ENCODE measurements at regions not wholly inside any gene's neighbourhood (a gene's known extent, or its start where the extent isn't known, plus 50 kb on each side); places are given as distances from the start of the nearest gene placed in this dataset.
A peak's percentile ranks its signal among the peaks of the same experiment; 100 is the strongest.

DNA sequence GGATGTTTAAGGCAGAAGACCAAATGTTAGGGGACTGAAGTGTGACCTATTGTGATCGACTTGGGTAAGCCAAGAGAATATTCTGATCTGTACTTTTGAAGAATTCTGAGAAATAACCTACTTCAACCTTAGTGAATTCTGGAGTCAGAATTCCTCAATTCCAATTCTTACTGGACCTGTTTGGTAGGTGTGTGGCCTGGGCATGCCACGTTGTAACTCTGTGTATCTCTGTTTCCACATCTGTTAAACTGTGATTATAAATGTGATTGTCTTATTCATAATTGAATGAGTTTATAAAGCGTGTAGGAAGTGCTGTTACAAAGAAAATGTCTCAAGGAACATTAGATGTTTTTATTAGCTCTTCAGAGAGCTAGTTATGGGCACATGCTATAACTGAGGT, 64.5 kb downstream of the TUSC1 start:
- no peaks in the 10 kb centered on the region for H3K4me1 ChIP-seq (ENCODE audit: control insufficient read depth in 2 of 2, insufficient read depth in 2 of 2, low read length in 1 of 2)
- H3K36me3 ChIP-seq (ENCODE audit: control insufficient read depth in 2 of 2, insufficient read depth in 2 of 2, low read length in 1 of 2), result no peaks in the 10 kb centered on the region
- H3K27me3 ChIP-seq (ENCODE audit: control insufficient read depth in 1 of 2, insufficient read depth in 2 of 2, low read length in 2 of 2), result no peaks in the 10 kb centered on the region
- H3K4me3 ChIP-seq (ENCODE audit: low read depth in 1 of 2, low read length in 2 of 2), result no peak overlapping the region
- H3K27ac ChIP-seq (ENCODE audit: low read depth in 2 of 2, low read length in 1 of 2), result no peak overlapping the region
- WGBS, 2 donors, result 38 to 41% methylated on average over 3 of the region's 3 CpGs
- no peaks in the 10 kb centered on the region for H3K9me3 ChIP-seq (ENCODE audit: control insufficient read depth in 2 of 2, insufficient read depth in 1 of 2, low read depth in 1 of 2, low read length in 1 of 2)

DNA sequence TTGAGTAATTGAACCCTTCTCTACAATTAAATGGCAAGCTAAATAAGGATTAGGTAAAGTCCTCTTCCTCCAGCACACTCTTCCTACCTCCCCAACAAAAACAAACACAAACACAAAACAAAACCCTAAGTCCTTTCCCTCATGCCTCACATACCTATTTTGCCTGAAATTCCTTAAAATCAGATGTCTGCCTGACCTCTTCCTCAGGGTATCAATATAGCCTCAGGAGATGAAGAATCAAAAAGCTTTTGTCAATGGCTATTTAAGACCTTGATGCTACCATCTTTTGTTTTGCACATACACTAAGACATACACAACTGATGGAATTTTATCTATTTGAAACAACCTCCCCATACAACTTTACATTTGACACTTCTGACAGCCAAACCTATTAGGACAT, 75.1 kb downstream of the TUSC1 start:
- H3K4me1 ChIP-seq (ENCODE audit: control insufficient read depth in 2 of 2, insufficient read depth in 2 of 2, low read length in 1 of 2), result no peaks in the 10 kb centered on the region
- no peaks in the 10 kb centered on the region for H3K36me3 ChIP-seq (ENCODE audit: control insufficient read depth in 2 of 2, insufficient read depth in 2 of 2, low read length in 1 of 2)
- no peaks in the 10 kb centered on the region for H3K9me3 ChIP-seq (ENCODE audit: control insufficient read depth in 2 of 2, insufficient read depth in 1 of 2, low read depth in 1 of 2, low read length in 1 of 2)
- H3K27me3 ChIP-seq (ENCODE audit: control insufficient read depth in 1 of 2, insufficient read depth in 2 of 2, low read length in 2 of 2), result no peaks in the 10 kb centered on the region
- H3K27ac ChIP-seq (ENCODE audit: low read depth in 2 of 2, low read length in 1 of 2), result no peak overlapping the region
- no peak overlapping the region for H3K4me3 ChIP-seq (ENCODE audit: low read depth in 1 of 2, low read length in 2 of 2)

DNA sequence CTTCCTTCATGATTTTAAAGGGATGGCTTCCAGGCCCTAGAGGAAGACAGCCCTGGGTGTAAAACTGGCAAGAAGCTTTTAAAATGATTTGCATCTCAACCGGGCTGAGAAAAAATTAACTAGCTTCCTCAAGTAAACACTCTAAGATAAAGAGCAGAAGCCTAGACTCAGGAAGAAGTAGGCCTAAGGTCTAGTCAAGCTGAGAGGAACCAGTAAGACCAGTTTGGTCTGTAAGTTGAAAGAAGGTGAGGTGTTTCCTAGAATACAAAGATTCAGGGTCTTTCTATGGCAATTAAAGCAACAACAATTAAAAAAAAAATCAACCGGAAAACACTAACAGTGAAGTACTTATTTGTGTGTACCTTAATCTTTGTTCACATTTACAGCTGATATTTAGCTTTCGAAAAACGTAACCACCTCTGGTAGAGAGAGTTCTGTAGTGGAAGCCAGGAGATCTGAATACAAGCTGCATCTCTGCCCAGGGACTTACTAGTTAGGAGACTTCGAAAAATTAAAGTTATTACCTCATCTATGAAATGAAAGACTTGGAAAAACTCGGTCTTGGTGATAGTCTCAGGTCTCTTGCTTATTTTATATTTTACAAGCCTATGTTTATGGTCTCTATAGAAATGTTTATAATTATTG, 75.7 kb downstream of the TUSC1 start:
- Histone ChIP-seq H3K27me3 (ENCODE audit: control insufficient read depth in 1 of 2, insufficient read depth in 2 of 2, low read length in 2 of 2) (no peaks in the 10 kb centered on the region), H3K4me3 (ENCODE audit: low read depth in 1 of 2, low read length in 2 of 2) (no peak overlapping the region), H3K9me3 (ENCODE audit: control insufficient read depth in 2 of 2, insufficient read depth in 1 of 2, low read depth in 1 of 2, low read length in 1 of 2) (no peaks in the 10 kb centered on the region), H3K27ac (ENCODE audit: low read depth in 2 of 2, low read length in 1 of 2) (peak overlapping the region in 1 of 2 donors; percentile 41), H3K4me1 (ENCODE audit: control insufficient read depth in 2 of 2, insufficient read depth in 2 of 2, low read length in 1 of 2) (no peaks in the 10 kb centered on the region), H3K36me3 (ENCODE audit: control insufficient read depth in 2 of 2, insufficient read depth in 2 of 2, low read length in 1 of 2) (no peaks in the 10 kb centered on the region)
- 55 to 65% methylated on average over 6 of the region's 6 CpGs for WGBS, 2 donors

DNA sequence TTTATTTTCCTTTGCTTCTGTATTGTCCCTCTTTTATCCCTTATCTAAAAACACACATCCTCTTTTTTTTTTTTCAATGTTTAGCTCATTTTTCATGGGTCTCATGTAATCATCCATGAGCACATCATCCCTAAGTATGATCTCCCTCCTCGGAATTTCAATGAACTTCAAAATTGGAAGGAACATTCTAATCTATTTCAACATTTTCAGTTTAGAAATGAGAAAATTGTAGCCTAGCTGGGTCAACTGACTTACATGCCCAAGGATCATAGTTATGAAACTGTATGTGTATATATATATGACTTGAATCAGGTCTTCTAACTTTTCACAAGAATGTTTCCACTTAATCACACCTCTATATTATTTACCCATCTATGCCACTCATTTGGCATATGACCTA, 77.7 kb downstream of the TUSC1 start:
- Histone ChIP-seq H3K27ac (ENCODE audit: low read depth in 2 of 2, low read length in 1 of 2) (no peak overlapping the region), H3K27me3 (ENCODE audit: control insufficient read depth in 1 of 2, insufficient read depth in 2 of 2, low read length in 2 of 2) (no peaks in the 10 kb centered on the region), H3K4me3 (ENCODE audit: low read depth in 1 of 2, low read length in 2 of 2) (no peak overlapping the region), H3K36me3 (ENCODE audit: control insufficient read depth in 2 of 2, insufficient read depth in 2 of 2, low read length in 1 of 2) (no peaks in the 10 kb centered on the region), H3K4me1 (ENCODE audit: control insufficient read depth in 2 of 2, insufficient read depth in 2 of 2, low read length in 1 of 2) (no peaks in the 10 kb centered on the region), H3K9me3 (ENCODE audit: control insufficient read depth in 2 of 2, insufficient read depth in 1 of 2, low read depth in 1 of 2, low read length in 1 of 2) (no peaks in the 10 kb centered on the region)
- 73 to 75% methylated on average over 1 of the region's 1 CpG for WGBS, 2 donors

DNA sequence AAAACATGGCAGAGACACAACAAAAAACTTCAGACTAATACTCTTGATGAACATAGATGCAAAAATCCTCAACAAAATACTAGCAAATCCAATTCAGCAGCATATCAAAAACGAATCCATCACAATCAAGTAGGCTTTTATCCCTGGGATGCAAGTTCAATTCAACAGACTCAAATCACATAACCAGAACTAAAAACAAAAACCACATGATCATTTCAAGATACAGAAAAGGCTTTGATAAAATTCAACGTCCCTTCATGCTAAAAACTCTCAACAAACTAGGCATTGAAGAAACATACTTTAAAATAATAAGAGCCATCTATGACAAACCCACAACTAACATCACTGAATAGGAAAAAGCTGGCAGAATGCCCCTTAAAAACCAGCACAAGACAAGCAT, 93.6 kb downstream of the TUSC1 start:
- Histone ChIP-seq H3K27ac (ENCODE audit: low read depth in 2 of 2, low read length in 1 of 2) (no peak overlapping the region), H3K36me3 (ENCODE audit: control insufficient read depth in 2 of 2, insufficient read depth in 2 of 2, low read length in 1 of 2) (no peaks in the 10 kb centered on the region), H3K4me3 (ENCODE audit: low read depth in 1 of 2, low read length in 2 of 2) (no peak overlapping the region), H3K27me3 (ENCODE audit: control insufficient read depth in 1 of 2, insufficient read depth in 2 of 2, low read length in 2 of 2) (no peaks in the 10 kb centered on the region), H3K4me1 (ENCODE audit: control insufficient read depth in 2 of 2, insufficient read depth in 2 of 2, low read length in 1 of 2) (no peaks in the 10 kb centered on the region), H3K9me3 (ENCODE audit: control insufficient read depth in 2 of 2, insufficient read depth in 1 of 2, low read depth in 1 of 2, low read length in 1 of 2) (no peaks in the 10 kb centered on the region)
- WGBS, 2 donors, result 52 to 53% methylated on average over 2 of the region's 2 CpGs

DNA sequence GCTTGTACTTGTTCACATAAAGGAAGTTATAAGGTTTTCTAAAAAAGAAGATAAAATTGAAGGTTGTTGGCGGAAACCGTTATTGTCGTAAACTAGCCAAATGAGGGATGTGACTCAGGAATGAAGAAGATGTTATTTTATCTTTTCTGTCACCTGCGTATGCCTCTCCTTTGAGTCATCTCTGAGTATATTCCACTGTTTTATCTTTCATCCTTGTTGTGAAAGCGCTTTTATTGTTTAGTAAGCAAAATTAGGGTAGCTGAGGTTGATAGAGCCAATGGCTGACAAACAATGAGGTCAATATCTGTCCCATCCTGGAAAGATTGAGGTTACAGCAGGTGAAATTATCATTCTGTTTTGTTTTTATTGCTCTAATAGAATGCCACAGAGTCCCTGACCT, 105.0 kb downstream of the TUSC1 start:
- H3K4me3 ChIP-seq (ENCODE audit: low read depth in 1 of 2, low read length in 2 of 2), result no peak overlapping the region
- no peaks in the 10 kb centered on the region for H3K4me1 ChIP-seq (ENCODE audit: control insufficient read depth in 2 of 2, insufficient read depth in 2 of 2, low read length in 1 of 2)
- no peaks in the 10 kb centered on the region for H3K9me3 ChIP-seq (ENCODE audit: control insufficient read depth in 2 of 2, insufficient read depth in 1 of 2, low read depth in 1 of 2, low read length in 1 of 2)
- H3K36me3 ChIP-seq (ENCODE audit: control insufficient read depth in 2 of 2, insufficient read depth in 2 of 2, low read length in 1 of 2), result no peaks in the 10 kb centered on the region
- WGBS, 2 donors, result 89% methylated on average over 5 of the region's 5 CpGs
- H3K27ac ChIP-seq (ENCODE audit: low read depth in 2 of 2, low read length in 1 of 2), result no peak overlapping the region
- H3K27me3 ChIP-seq (ENCODE audit: control insufficient read depth in 1 of 2, insufficient read depth in 2 of 2, low read length in 2 of 2), result no peaks in the 10 kb centered on the region

DNA sequence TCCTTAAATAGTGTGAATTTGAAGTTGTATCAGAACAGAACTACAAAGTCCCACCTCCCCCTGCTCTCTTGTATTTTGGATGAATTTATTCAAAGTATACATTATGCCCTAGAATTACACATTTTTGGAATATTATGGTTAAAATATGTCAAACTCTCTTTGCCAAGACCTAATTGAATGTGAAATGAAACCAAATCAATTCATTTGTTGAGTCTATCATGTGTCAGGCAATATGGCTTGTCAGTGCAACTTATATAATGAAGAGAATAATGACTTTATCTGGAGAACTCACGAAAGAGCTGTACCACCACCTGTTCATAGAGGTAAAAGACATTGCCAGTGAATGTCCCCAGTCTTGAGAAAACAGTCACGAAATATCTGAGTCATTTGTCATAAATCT, 106.8 kb downstream of the TUSC1 start:
- H3K36me3 ChIP-seq (ENCODE audit: control insufficient read depth in 2 of 2, insufficient read depth in 2 of 2, low read length in 1 of 2), result no peaks in the 10 kb centered on the region
- H3K4me3 ChIP-seq (ENCODE audit: low read depth in 1 of 2, low read length in 2 of 2), result no peak overlapping the region
- no peak overlapping the region for H3K27ac ChIP-seq (ENCODE audit: low read depth in 2 of 2, low read length in 1 of 2)
- no peaks in the 10 kb centered on the region for H3K9me3 ChIP-seq (ENCODE audit: control insufficient read depth in 2 of 2, insufficient read depth in 1 of 2, low read depth in 1 of 2, low read length in 1 of 2)
- no peaks in the 10 kb centered on the region for H3K27me3 ChIP-seq (ENCODE audit: control insufficient read depth in 1 of 2, insufficient read depth in 2 of 2, low read length in 2 of 2)
- WGBS, 2 donors, result 69 to 73% methylated on average over 2 of the region's 2 CpGs
- no peaks in the 10 kb centered on the region for H3K4me1 ChIP-seq (ENCODE audit: control insufficient read depth in 2 of 2, insufficient read depth in 2 of 2, low read length in 1 of 2)

DNA sequence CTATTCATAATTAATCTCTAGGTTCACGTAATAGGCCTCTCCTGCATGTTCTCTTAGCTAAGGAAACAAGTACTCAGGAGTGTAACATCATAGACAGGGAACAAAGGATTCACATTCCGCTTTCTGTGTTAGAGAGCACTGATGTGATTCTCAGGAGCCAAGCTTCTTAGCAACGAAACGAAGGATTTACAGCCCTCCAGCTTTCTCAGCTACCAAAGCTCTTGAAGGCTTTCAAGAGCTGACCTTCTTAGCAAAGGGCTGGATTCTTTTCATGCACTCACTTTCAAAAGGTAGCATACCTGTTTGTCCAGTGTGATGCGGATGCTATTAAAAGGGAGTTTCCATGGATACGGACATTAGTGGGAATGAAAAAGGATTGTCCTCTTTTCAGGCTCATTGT, 107.4 kb downstream of the TUSC1 start:
- WGBS, 2 donors, result 56 to 59% methylated on average over 6 of the region's 6 CpGs
- Histone ChIP-seq H3K36me3 (ENCODE audit: control insufficient read depth in 2 of 2, insufficient read depth in 2 of 2, low read length in 1 of 2) (no peaks in the 10 kb centered on the region), H3K9me3 (ENCODE audit: control insufficient read depth in 2 of 2, insufficient read depth in 1 of 2, low read depth in 1 of 2, low read length in 1 of 2) (no peaks in the 10 kb centered on the region), H3K27me3 (ENCODE audit: control insufficient read depth in 1 of 2, insufficient read depth in 2 of 2, low read length in 2 of 2) (no peaks in the 10 kb centered on the region), H3K4me3 (ENCODE audit: low read depth in 1 of 2, low read length in 2 of 2) (no peak overlapping the region), H3K4me1 (ENCODE audit: control insufficient read depth in 2 of 2, insufficient read depth in 2 of 2, low read length in 1 of 2) (no peaks in the 10 kb centered on the region), H3K27ac (ENCODE audit: low read depth in 2 of 2, low read length in 1 of 2) (no peak overlapping the region)

DNA sequence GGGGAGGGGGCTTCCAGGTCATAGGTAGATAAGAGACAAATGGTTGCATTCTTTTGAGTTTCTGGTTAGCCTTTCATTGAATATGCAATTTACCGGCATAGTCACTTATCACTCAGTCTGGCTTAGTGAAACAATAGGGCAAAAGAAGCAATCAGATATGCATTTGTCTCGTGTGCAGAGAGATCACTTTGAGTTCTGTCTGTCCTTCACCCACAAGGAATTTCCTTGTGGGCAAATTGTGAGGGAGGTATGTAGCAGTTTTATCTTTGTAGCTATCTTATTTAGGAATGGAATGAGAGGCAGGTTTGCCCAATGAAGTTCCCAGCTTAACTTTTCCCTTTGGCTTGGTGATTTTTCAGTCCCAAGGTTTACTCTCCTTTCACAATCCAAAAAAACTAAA, 116.1 kb downstream of the TUSC1 start:
- no peak overlapping the region for H3K27ac ChIP-seq (ENCODE audit: low read depth in 2 of 2, low read length in 1 of 2)
- no peaks in the 10 kb centered on the region for H3K27me3 ChIP-seq (ENCODE audit: control insufficient read depth in 1 of 2, insufficient read depth in 2 of 2, low read length in 2 of 2)
- WGBS, 2 donors, result 53 to 54% methylated on average over 2 of the region's 2 CpGs
- H3K4me3 ChIP-seq (ENCODE audit: low read depth in 1 of 2, low read length in 2 of 2), result no peak overlapping the region
- H3K4me1 ChIP-seq (ENCODE audit: control insufficient read depth in 2 of 2, insufficient read depth in 2 of 2, low read length in 1 of 2), result no peaks in the 10 kb centered on the region
- H3K9me3 ChIP-seq (ENCODE audit: control insufficient read depth in 2 of 2, insufficient read depth in 1 of 2, low read depth in 1 of 2, low read length in 1 of 2), result peaks cover 0 to 4% of the 10 kb centered on the region in 2 donors
- no peaks in the 10 kb centered on the region for H3K36me3 ChIP-seq (ENCODE audit: control insufficient read depth in 2 of 2, insufficient read depth in 2 of 2, low read length in 1 of 2)

DNA sequence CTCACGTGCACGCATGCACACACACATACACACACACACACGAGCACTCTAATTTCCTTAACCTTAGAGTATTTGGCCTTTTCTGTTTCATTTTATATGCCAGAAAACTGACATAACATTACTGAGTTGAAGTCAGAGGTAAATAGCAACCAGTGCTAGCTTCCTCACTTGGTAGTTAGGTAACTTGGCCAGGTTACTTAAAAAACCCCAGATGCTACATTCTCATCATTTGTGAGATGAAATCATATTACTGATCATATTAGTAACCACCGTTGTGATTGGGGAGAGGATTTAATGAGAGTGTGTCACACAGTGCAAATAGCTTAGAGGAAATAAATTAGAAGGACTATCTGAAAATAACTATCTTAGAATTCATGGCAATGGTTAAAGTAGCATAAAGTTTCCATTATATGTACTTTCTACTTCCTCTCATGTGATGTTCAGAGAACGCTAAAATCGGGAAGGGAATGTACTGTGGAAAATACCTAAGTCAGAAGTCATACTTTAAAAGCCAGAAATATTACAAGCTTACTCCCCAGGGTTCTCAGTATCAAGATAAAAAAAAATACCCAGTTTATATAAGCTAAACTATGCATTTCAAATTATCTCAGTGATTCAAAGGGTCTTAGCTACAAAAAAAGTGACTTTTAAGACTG, 120.5 kb downstream of the TUSC1 start:
- Histone ChIP-seq H3K9me3 (ENCODE audit: control insufficient read depth in 2 of 2, insufficient read depth in 1 of 2, low read depth in 1 of 2, low read length in 1 of 2) (no peaks in the 10 kb centered on the region), H3K4me3 (ENCODE audit: low read depth in 1 of 2, low read length in 2 of 2) (no peak overlapping the region), H3K4me1 (ENCODE audit: control insufficient read depth in 2 of 2, insufficient read depth in 2 of 2, low read length in 1 of 2) (no peaks in the 10 kb centered on the region), H3K27ac (ENCODE audit: low read depth in 2 of 2, low read length in 1 of 2) (no peak overlapping the region), H3K27me3 (ENCODE audit: control insufficient read depth in 1 of 2, insufficient read depth in 2 of 2, low read length in 2 of 2) (no peaks in the 10 kb centered on the region), H3K36me3 (ENCODE audit: control insufficient read depth in 2 of 2, insufficient read depth in 2 of 2, low read length in 1 of 2) (no peaks in the 10 kb centered on the region)
- WGBS, 2 donors, result 64 to 70% methylated on average over 6 of the region's 6 CpGs
